SK-N-SH (cell line): ENCODE measurements at regions not wholly inside any gene's neighbourhood (a gene's known extent, or its start where the extent isn't known, plus 50 kb on each side); places are given as distances from the start of the nearest gene placed in this dataset.
A peak's percentile ranks its signal among the peaks of the same experiment; 100 is the strongest.

Source experiments
- CTCF ChIA-PET: fragments of 300-600, 350-600 bp; formaldehyde crosslinking; extraction: SDS; loops from one replicate; lab custom pipeline; 2021; lab: Yijun Ruan, JAX
- POLR2A ChIA-PET: fragments of 350-600 bp; sonication (Branson Sonifier 250); formaldehyde crosslinking; extraction: SDS; loops from one replicate; lab custom pipeline; 2020; ENCODE audit warnings: antibody characterized with exemption, inconsistent platforms; lab: Yijun Ruan, JAX
- DNase-seq: peaks from one replicate; pipeline ENCODE4 v3.0.0; 2012
- H2AFZ ChIP-seq: fragments of 200-600 bp; sonication (generic); 2 replicates; pipeline ENCODE4 v1.8.1; 2016; ENCODE audit warnings: antibody characterized with exemption, mild to moderate bottlenecking, low read depth
- H3F3A ChIP-seq: fragments of 200-600 bp; sonication (generic); replicated peaks from 2 replicates; pipeline ENCODE3; 2016; ENCODE audit warnings: antibody characterized with exemption, mild to moderate bottlenecking; ENCODE audit not compliant: insufficient read depth
- H3K27ac ChIP-seq, 2 experiments: fragments of 200-500 bp in 1 of 2; fragments of 200-600 bp in 1 of 2; sonication (Bioruptor generic) in 1 of 2; sonication (generic), shearing (Covaris generic) in 1 of 2; 2 replicates each; pipeline versions ENCODE4 v1.5.1 to v1.6.1; 2014 to 2016; ENCODE audit warnings: low read depth in 2 of 2, inconsistent platforms in 1 of 2, low read length in 1 of 2, mild to moderate bottlenecking in 1 of 2, mixed read lengths in 1 of 2
- H3K27me3 ChIP-seq: fragments of 200-600 bp; sonication (generic), shearing (Covaris generic); 2 replicates; pipeline ENCODE4 v1.6.1; 2016; ENCODE audit warnings: mixed run types; ENCODE audit not compliant: insufficient read depth
- H3K36me3 ChIP-seq, 2 experiments: fragments of 200-500 bp in 1 of 2; fragments of 200-600 bp in 1 of 2; sonication (Bioruptor generic) in 1 of 2; sonication (generic) in 1 of 2; replicated peaks in 1 of 2; 2 replicates each; pipeline versions ENCODE3 to v1.5.1; 2014 to 2016; ENCODE audit warnings: low read length in 1 of 2, mild to moderate bottlenecking in 1 of 2; ENCODE audit not compliant: insufficient read depth in 2 of 2, control insufficient read depth in 1 of 2
- H3K4me1 ChIP-seq, 2 experiments: fragments of 200-500 bp in 1 of 2; fragments of 200-600 bp in 1 of 2; sonication (Bioruptor generic) in 1 of 2; sonication (generic), shearing (Covaris generic) in 1 of 2; 2 replicates each; pipeline versions ENCODE4 v1.5.1 to v1.6.1; 2014 to 2016; ENCODE audit warnings: low read depth in 1 of 2, low read length in 1 of 2, mixed run types in 1 of 2; ENCODE audit not compliant: insufficient read depth in 2 of 2, control insufficient read depth in 1 of 2
- H3K4me2 ChIP-seq: fragments of 200-600 bp; sonication (generic), shearing (Covaris generic); 2 replicates; pipeline ENCODE4 v1.6.1; 2017; ENCODE audit warnings: mixed run types
- H3K4me3 ChIP-seq, 2 experiments: fragments of 200-500 bp in 1 of 2; fragments of 200-600 bp in 1 of 2; sonication (Bioruptor generic) in 1 of 2; sonication (generic), shearing (Covaris generic) in 1 of 2; 2 replicates each; pipeline versions ENCODE4 v1.5.1 to v1.8.1; 2014 to 2016; ENCODE audit warnings: low read depth in 2 of 2, inconsistent platforms in 1 of 2, low read length in 1 of 2, mild to moderate bottlenecking in 1 of 2, mixed read lengths in 1 of 2, moderate library complexity in 1 of 2
- H3K79me2 ChIP-seq: fragments of 200-600 bp; sonication (generic); 2 replicates; pipeline ENCODE4 v1.8.1; 2017; ENCODE audit warnings: mild to moderate bottlenecking; ENCODE audit not compliant: insufficient read depth
- H3K9ac ChIP-seq: fragments of 200-600 bp; sonication (generic); 2 replicates; pipeline ENCODE4 v1.6.1; 2017; ENCODE audit warnings: mixed run types
- H3K9me2 ChIP-seq: fragments of 200-600 bp; sonication (generic); 2 replicates; pipeline ENCODE4 v1.6.1; 2017; ENCODE audit warnings: mixed run types
- H3K9me3 ChIP-seq: fragments of 200-600 bp; sonication (generic); 2 replicates; pipeline ENCODE4 v1.6.1; 2017; ENCODE audit warnings: mixed run types, mild to moderate bottlenecking, moderate library complexity
- H4K20me1 ChIP-seq: fragments of 200-600 bp; sonication (generic); 2 replicates; pipeline ENCODE4 v1.6.1; 2017; ENCODE audit warnings: mild to moderate bottlenecking, mixed run types; ENCODE audit not compliant: insufficient read depth
- CHD2 ChIP-seq: fragments of 150-350 bp; IDR thresholded peaks from 2 replicates; pipeline ENCODE4 v1.6.1; 2018; ENCODE audit warnings: low read length; ENCODE audit not compliant: partially characterized antibody
- FOXM1 ChIP-seq: IDR thresholded peaks from 2 replicates; pipeline ENCODE4 v1.4.0; 2012; ENCODE audit warnings: low read depth, mild to moderate bottlenecking
- JUND ChIP-seq: IDR thresholded peaks from 2 replicates; pipeline ENCODE4 v1.4.0; 2012
- MAX ChIP-seq: IDR thresholded peaks from 2 replicates; pipeline ENCODE4 v1.4.0; 2012; ENCODE audit warnings: low read depth
- MXI1 ChIP-seq: IDR thresholded peaks from 2 replicates; pipeline ENCODE4 v1.6.1; 2012; ENCODE audit warnings: mild to moderate bottlenecking, low read depth, low read length, improper control_type of control experiment
- RAD21 ChIP-seq: IDR thresholded peaks from 2 replicates; pipeline ENCODE4 v1.6.1; 2012; ENCODE audit warnings: mild to moderate bottlenecking, low read length
- REST ChIP-seq: IDR thresholded peaks from 2 replicates; pipeline ENCODE4 v1.6.1; 2012; ENCODE audit warnings: mild to moderate bottlenecking, low read depth, low read length, moderate library complexity
- RFX5 ChIP-seq: IDR thresholded peaks from 2 replicates; pipeline ENCODE4 v1.6.1; 2012; ENCODE audit warnings: mild to moderate bottlenecking, improper control_type of control experiment, low read length
- RXRA ChIP-seq: IDR thresholded peaks from 2 replicates; pipeline ENCODE4 v1.4.0; 2012; ENCODE audit warnings: low read depth, mild to moderate bottlenecking, borderline replicate concordance
- TAF1 ChIP-seq: IDR thresholded peaks from 2 replicates; pipeline ENCODE4 v1.6.1; 2012; ENCODE audit warnings: low read depth, mild to moderate bottlenecking, low read length, moderate library complexity, borderline replicate concordance
- TEAD4 ChIP-seq: IDR thresholded peaks from 2 replicates; pipeline ENCODE4 v1.4.0; 2012; ENCODE audit warnings: mild to moderate bottlenecking, borderline replicate concordance; ENCODE audit not compliant: insufficient read depth
- USF1 ChIP-seq: IDR thresholded peaks from 2 replicates; pipeline ENCODE4 v1.4.0; 2012; ENCODE audit warnings: low read depth, borderline replicate concordance
- YY1 ChIP-seq: IDR thresholded peaks from 2 replicates; pipeline ENCODE4 v1.4.0; 2012; ENCODE audit warnings: low read depth, mild to moderate bottlenecking
- ZBTB33 ChIP-seq: IDR thresholded peaks from 2 replicates; pipeline ENCODE4 v1.4.0; 2012; ENCODE audit warnings: low read depth, borderline replicate concordance
- WGBS: methylation state at CpG from one replicate; pipeline ENCODE4 v1.1.6; 2017; ENCODE audit warnings: low lambda C conversion rate; 5-methylcytosine and 5-hydroxymethylcytosine counted together
- TF ChIP-seq, protein P1 (sequence below): IDR thresholded peaks from 2 replicates; pipeline ENCODE4; 2012

- DNase-seq = peak; percentile 73
- POLR2A ChIA-PET = interaction anchor here (1.2 to 1.5 kb wide), 3 partner anchors 9 to 165 kb away, joined by 3 to 7 read pairs (median 4); no protein-coding TSS in a partner anchor
- WGBS = 40% methylated on average over 18 of the region's 22 CpGs
- Histone ChIP-seq H3K4me3 (no peak overlapping the region), H3K79me2 (no peaks in the 10 kb centered on the region), H3F3A (peaks cover 5% of the 10 kb centered on the region), H2AFZ (no peak overlapping the region), H3K9me2 (no peaks in the 10 kb centered on the region), H3K9me3 (no peaks in the 10 kb centered on the region), H3K9ac (no peak overlapping the region), H3K27ac (peak overlapping the region in 1 of 2 experiments; percentile 34; a peak in 2 of 4 replicates), H3K4me2 (no peak overlapping the region), H3K36me3 (no peaks in the 10 kb centered on the region), H3K4me1 (peaks cover 11 to 31% of the 10 kb centered on the region in 2 experiments; a peak in 3 of 4 replicates), H3K27me3 (no peaks in the 10 kb centered on the region), H4K20me1 (no peaks in the 10 kb centered on the region)
- TF ChIP-seq MXI1 (0 out of 2 replicates have a peak, but pooled peaks have one; percentile 12), FOXM1 (no peak), CHD2 (no peak)
- CTCF ChIA-PET = interaction anchor here (0.9 to 3.9 kb wide), 30 partner anchors 8 to 531 kb away, joined by 3 to 75 read pairs (median 5); partner anchors contain the start of genes ACOT11 and SSBP3
Observed at GRCh38 chr1:54490361-54491248, 57.4 kb upstream of the ACOT11 start.

DNA sequence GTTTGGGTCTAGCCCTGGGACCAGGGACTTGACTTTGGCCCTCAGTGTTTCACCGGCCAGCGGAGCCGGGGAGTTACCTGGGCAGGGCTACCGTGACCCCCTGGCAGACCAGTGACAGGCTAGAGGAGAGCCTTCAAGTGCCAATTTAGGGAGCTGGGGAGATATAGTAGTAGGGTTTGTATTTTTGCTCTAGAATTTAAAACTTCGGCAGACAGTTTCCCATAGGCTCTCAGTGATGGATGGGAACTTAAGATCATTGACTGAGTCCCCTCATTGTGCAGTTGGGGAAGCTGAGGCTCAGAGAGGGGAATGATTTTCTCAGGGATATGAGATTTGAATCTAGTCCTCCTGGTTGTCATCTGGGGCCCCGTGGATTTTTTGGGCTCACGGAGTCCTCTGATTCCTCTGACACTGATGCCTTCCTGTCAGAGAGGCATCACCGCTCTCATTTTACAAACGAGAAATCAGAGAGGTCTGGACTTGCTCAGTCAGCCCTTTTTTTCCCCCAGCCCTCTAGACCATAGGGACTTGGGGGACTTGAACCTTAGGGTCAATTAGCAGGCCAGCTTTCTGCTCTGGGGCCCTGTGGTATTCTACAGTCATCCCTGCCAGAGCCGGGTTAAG lies 58.3 kb upstream of the ACOT11 start:
- H3K27me3 ChIP-seq = no peaks in the 10 kb centered on the region
- peak overlapping the region; percentile 98 for H3K4me2 ChIP-seq
- ChIA-PET POLR2A (interaction anchor here (0.6 to 1.5 kb wide), 6 partner anchors 10 to 364 kb away, joined by 3 to 21 read pairs (median 4); partner anchors contain the start of gene SSBP3), CTCF (interaction anchor here (0.5 to 3.9 kb wide), 84 partner anchors 9 to 530 kb away, joined by 3 to 75 read pairs (median 4); partner anchors contain the start of genes ACOT11, CYB5RL, MRPL37 and SSBP3)
- no peaks in the 10 kb centered on the region for H3K36me3 ChIP-seq
- H4K20me1 ChIP-seq = no peaks in the 10 kb centered on the region
- 0 out of 2 replicates have a peak overlapping the region, but pooled peaks have one; percentile 22 for H2AFZ ChIP-seq
- H3K4me3 ChIP-seq = peak overlapping the region in 1 of 2 experiments; percentile 86; a peak in 2 of 4 replicates
- no peaks in the 10 kb centered on the region for H3K79me2 ChIP-seq
- peak overlapping the region; percentile 93; the same call in 1 of the 2 replicates for H3K9ac ChIP-seq
- no peak for DNase-seq
- H3K4me1 ChIP-seq = peaks cover 11 to 31% of the 10 kb centered on the region in 2 experiments; a peak in 3 of 4 replicates
- TF ChIP-seq REST = no peak
- no peak for TF ChIP-seq ZBTB33
- TF ChIP-seq MAX = no peak
- TF ChIP-seq TAF1 = no peak
- no peak for TF ChIP-seq RFX5
- TF ChIP-seq RAD21 = no peak
- TF ChIP-seq JUND = no peak
- TF ChIP-seq, protein P1, sequence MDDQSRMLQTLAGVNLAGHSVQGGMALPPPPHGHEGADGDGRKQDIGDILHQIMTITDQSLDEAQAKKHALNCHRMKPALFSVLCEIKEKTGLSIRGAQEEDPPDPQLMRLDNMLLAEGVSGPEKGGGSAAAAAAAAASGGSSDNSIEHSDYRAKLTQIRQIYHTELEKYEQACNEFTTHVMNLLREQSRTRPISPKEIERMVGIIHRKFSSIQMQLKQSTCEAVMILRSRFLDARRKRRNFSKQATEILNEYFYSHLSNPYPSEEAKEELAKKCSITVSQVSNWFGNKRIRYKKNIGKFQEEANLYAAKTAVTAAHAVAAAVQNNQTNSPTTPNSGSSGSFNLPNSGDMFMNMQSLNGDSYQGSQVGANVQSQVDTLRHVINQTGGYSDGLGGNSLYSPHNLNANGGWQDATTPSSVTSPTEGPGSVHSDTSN = no peak
- no peak for TF ChIP-seq FOXM1
- TF ChIP-seq YY1 = no peak
- TF ChIP-seq USF1 = no peak
- TF ChIP-seq RXRA = no peak
- no peak for TF ChIP-seq TEAD4
- no peaks in the 10 kb centered on the region for H3K9me3 ChIP-seq
- H3K9me2 ChIP-seq = no peaks in the 10 kb centered on the region
- WGBS = 51% methylated on average over 5 of the region's 10 CpGs
- peak overlapping the region; percentile 40 to 97; a peak in 3 of 4 replicates for H3K27ac ChIP-seq
- peaks cover 5% of the 10 kb centered on the region for H3F3A ChIP-seq
